ENCODE measurements at regions not wholly inside any gene's neighbourhood (a gene's known extent, or its start where the extent isn't known, plus 50 kb on each side); places are given as distances from the start of the nearest gene placed in this dataset.

DNA sequence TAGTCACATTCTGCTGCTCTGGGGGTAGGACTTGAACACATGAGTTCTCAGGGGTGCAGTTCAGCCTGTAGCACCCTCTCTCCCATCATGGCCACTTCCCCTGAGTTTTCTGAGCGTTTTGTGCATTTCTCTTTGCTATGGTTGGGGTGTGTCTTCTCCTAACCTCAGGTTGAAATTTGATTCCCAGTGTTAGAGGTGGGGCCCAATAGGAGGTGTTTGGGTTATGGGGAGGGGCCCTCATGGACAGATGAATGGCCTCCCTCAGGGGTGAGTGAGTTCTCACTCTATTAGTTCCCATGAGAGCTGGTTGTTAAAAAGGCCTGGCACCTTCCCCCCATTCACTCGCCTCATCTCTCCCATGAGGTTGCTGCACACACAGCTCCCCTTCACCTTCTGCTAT, 101.1 kb downstream of the FOXL1 start:
- H3K9me3 ChIP-seq (replicated peaks in 1 of 2; ENCODE audit: control insufficient read depth in 2 of 2, insufficient read depth in 1 of 2, low read depth in 1 of 2, low read length in 2 of 2): no peaks in the 10 kb centered on the region
- H3K27ac ChIP-seq (replicated peaks; ENCODE audit: low read length): no peak overlapping the region
- no peak overlapping the region for H3K4ac ChIP-seq (ENCODE audit: low read length)

DNA sequence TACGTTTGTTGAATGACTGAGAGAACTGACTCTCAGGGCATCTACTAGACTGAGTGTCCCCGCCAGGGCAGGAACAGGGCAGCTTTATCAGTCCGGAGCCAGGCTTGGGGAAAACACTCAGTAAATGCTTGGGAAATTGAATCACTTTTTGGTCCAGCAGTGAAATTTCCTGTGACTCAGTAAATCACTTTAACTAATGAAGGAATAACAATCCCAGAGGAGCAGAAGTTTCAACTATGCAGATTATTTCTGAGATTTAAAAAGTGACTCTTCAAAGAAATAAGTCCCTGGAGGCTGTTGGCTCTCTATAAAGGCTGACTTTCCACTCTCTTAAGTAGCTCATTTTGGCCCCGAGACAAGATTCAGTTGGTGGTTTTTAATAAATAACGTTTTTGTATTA, 101.8 kb downstream of the FOXL1 start:
- Histone ChIP-seq H3K4me2 (ENCODE audit: insufficient read depth, low read length, poor library complexity, severe bottlenecking) (no peak overlapping the region), H3K9me3 (replicated peaks in 1 of 2; ENCODE audit: control insufficient read depth in 2 of 2, insufficient read depth in 1 of 2, low read depth in 1 of 2, low read length in 2 of 2) (no peaks in the 10 kb centered on the region), H3K4me1 (ENCODE audit: control insufficient read depth in 2 of 2, insufficient read depth in 1 of 2, low read depth in 1 of 2, low read length in 2 of 2) (no peaks in the 10 kb centered on the region), H3K18ac (ENCODE audit: low read length) (no peak overlapping the region), H4K8ac (ENCODE audit: low read depth, low read length) (no peak overlapping the region), H3K27me3 (ENCODE audit: control insufficient read depth in 3 of 3, insufficient read depth in 3 of 3, low read depth in 1 of 3, low read length in 3 of 3) (no peaks in the 10 kb centered on the region), H3K4me3 (ENCODE audit: low read length in 2 of 2) (no peak overlapping the region), H2BK120ac (ENCODE audit: low read depth, low read length) (no peak overlapping the region), H3K27ac (replicated peaks; ENCODE audit: low read length) (no peak overlapping the region), H2BK12ac (ENCODE audit: low read length) (no peak overlapping the region), H2AK5ac (ENCODE audit: low read depth, low read length) (no peak overlapping the region), H3K36me3 (replicated peaks in 1 of 2; ENCODE audit: control insufficient read depth in 2 of 2, insufficient read depth in 2 of 2, low read length in 2 of 2) (no peaks in the 10 kb centered on the region), H2BK15ac (ENCODE audit: low read length) (no peak overlapping the region), H3K9ac (ENCODE audit: low read depth, low read length, poor library complexity) (no peak overlapping the region), H3K79me1 (ENCODE audit: low read depth, low read length) (no peaks in the 10 kb centered on the region), H3K4ac (ENCODE audit: low read length) (no peak overlapping the region), H4K91ac (ENCODE audit: low read depth, low read length, poor library complexity) (no peak overlapping the region), H2AFZ (ENCODE audit: low read length) (no peak overlapping the region), H3K14ac (ENCODE audit: low read length) (no peak overlapping the region), H3K23ac (ENCODE audit: low read depth, low read length, poor library complexity) (no peak overlapping the region), H2BK5ac (ENCODE audit: low read length) (no peak overlapping the region)
- no peak for DNase-seq (ENCODE audit: low spot score)
- WGBS, 2 donors (ENCODE audit: extremely low coverage in 2 of 2, insufficient read length in 2 of 2, insufficient replicate concordance in 1 of 2): no CpG with 5 or more reads among the region's 5 CpGs

More for the DNA sequence above, 101.1 kb downstream of the FOXL1 start:
- H3K9ac ChIP-seq (ENCODE audit: low read depth, low read length, poor library complexity): no peak overlapping the region
- H3K23ac ChIP-seq (ENCODE audit: low read depth, low read length, poor library complexity): no peak overlapping the region
- no peak overlapping the region for H2BK15ac ChIP-seq (ENCODE audit: low read length)
- no peak overlapping the region for H3K4me2 ChIP-seq (ENCODE audit: insufficient read depth, low read length, poor library complexity, severe bottlenecking)
- H2AK5ac ChIP-seq (ENCODE audit: low read depth, low read length): no peak overlapping the region
- H3K4me3 ChIP-seq (ENCODE audit: low read length in 2 of 2): no peak overlapping the region
- H2AFZ ChIP-seq (ENCODE audit: low read length): no peak overlapping the region
- H3K4me1 ChIP-seq (ENCODE audit: control insufficient read depth in 2 of 2, insufficient read depth in 1 of 2, low read depth in 1 of 2, low read length in 2 of 2): no peaks in the 10 kb centered on the region
- WGBS, 2 donors (ENCODE audit: extremely low coverage in 2 of 2, insufficient read length in 2 of 2, insufficient replicate concordance in 1 of 2): no CpG with 5 or more reads among the region's 2 CpGs
- H4K8ac ChIP-seq (ENCODE audit: low read depth, low read length): no peak overlapping the region
- no peak overlapping the region for H3K14ac ChIP-seq (ENCODE audit: low read length)
- no peaks in the 10 kb centered on the region for H3K36me3 ChIP-seq (replicated peaks in 1 of 2; ENCODE audit: control insufficient read depth in 2 of 2, insufficient read depth in 2 of 2, low read length in 2 of 2)
- H2BK120ac ChIP-seq (ENCODE audit: low read depth, low read length): no peak overlapping the region
- no peak overlapping the region for H2BK5ac ChIP-seq (ENCODE audit: low read length)
- no peak overlapping the region for H3K18ac ChIP-seq (ENCODE audit: low read length)
- no peak overlapping the region for H4K91ac ChIP-seq (ENCODE audit: low read depth, low read length, poor library complexity)
- no peaks in the 10 kb centered on the region for H3K27me3 ChIP-seq (ENCODE audit: control insufficient read depth in 3 of 3, insufficient read depth in 3 of 3, low read depth in 1 of 3, low read length in 3 of 3)
- no peaks in the 10 kb centered on the region for H3K79me1 ChIP-seq (ENCODE audit: low read depth, low read length)
- DNase-seq (ENCODE audit: low spot score): no peak
- H2BK12ac ChIP-seq (ENCODE audit: low read length): no peak overlapping the region

DNA sequence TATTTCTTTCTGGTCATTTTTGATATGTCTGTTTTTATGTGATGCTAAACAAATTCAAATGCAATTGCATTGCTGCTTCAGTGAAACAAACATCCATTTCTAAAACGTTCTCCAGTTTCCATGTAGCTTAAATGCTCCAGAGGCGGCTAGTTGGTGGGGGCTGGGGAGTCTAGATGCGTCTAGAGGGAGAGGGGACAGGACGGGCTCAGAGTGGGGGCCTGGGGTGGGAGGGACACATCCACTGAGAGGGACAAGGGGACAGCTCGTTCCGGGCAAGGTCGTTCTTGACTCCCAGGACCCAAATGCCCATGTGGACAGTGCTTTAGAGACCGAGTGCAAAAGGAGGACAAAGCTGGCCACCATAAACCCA, 102.3 kb downstream of the FOXL1 start:
- H3K27ac ChIP-seq (replicated peaks; ENCODE audit: low read length): no peak overlapping the region

DNA sequence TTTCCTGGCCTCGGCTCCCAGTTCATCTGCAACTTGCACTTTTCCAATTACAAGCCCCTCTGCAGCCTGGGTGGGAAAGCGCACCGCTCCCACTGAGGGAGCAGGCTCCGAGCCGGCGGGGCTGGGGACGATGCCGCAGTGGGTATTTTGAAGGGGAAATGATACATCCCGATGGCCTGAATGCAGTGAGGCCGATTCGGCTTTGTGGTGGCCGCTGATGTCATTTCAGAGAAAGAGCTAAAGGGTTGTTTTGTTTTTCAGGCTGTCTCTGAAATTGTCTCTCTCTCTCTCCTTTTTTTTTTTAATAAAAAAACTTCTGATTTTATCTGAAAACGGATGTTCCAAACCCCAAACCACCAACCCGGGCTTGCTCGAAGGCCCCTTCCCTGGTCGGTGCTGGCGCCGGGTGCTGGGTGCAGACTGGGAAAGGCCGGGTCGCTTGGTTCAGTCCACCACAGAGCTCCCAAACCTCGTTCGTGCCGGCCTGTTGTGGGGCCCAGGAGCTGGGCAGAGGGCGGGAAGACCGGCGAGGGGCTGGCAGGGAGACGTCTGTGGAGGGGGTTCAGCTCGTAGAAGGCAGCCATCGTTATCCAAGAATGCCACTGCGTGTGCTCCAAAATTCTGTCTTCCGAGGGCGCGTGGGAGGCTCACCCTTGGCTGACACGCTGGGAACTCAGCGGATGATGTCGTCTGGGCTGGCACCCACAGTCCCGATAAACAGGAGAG, 102.8 kb downstream of the FOXL1 start:
- Histone ChIP-seq H3K9me3 (replicated peaks in 1 of 2; ENCODE audit: control insufficient read depth in 2 of 2, insufficient read depth in 1 of 2, low read depth in 1 of 2, low read length in 2 of 2) (no peaks in the 10 kb centered on the region), H3K79me1 (ENCODE audit: low read depth, low read length) (no peaks in the 10 kb centered on the region), H3K18ac (ENCODE audit: low read length) (peak overlapping the region; percentile 45), H3K4ac (ENCODE audit: low read length) (no peak overlapping the region), H3K14ac (ENCODE audit: low read length) (no peak overlapping the region), H3K4me1 (ENCODE audit: control insufficient read depth in 2 of 2, insufficient read depth in 1 of 2, low read depth in 1 of 2, low read length in 2 of 2) (no peaks in the 10 kb centered on the region), H2BK5ac (ENCODE audit: low read length) (no peak overlapping the region), H3K23ac (ENCODE audit: low read depth, low read length, poor library complexity) (no peak overlapping the region), H3K9ac (ENCODE audit: low read depth, low read length, poor library complexity) (no peak overlapping the region), H3K4me3 (ENCODE audit: low read length in 2 of 2) (no peak overlapping the region), H3K27ac (replicated peaks; ENCODE audit: low read length) (no peak overlapping the region), H3K4me2 (ENCODE audit: insufficient read depth, low read length, poor library complexity, severe bottlenecking) (no peak overlapping the region), H4K8ac (ENCODE audit: low read depth, low read length) (no peak overlapping the region), H2BK12ac (ENCODE audit: low read length) (no peak overlapping the region), H3K36me3 (replicated peaks in 1 of 2; ENCODE audit: control insufficient read depth in 2 of 2, insufficient read depth in 2 of 2, low read length in 2 of 2) (no peaks in the 10 kb centered on the region), H2AK5ac (ENCODE audit: low read depth, low read length) (no peak overlapping the region), H3K27me3 (ENCODE audit: control insufficient read depth in 3 of 3, insufficient read depth in 3 of 3, low read depth in 1 of 3, low read length in 3 of 3) (no peaks in the 10 kb centered on the region), H2BK120ac (ENCODE audit: low read depth, low read length) (no peak overlapping the region), H4K91ac (ENCODE audit: low read depth, low read length, poor library complexity) (no peak overlapping the region), H2AFZ (ENCODE audit: low read length) (no peak overlapping the region), H2BK15ac (ENCODE audit: low read length) (no peak overlapping the region)
- WGBS, 2 donors (ENCODE audit: extremely low coverage in 2 of 2, insufficient read length in 2 of 2, insufficient replicate concordance in 1 of 2): no CpG with 5 or more reads among the region's 37 CpGs
- no peak for DNase-seq (ENCODE audit: low spot score)

More for the DNA sequence above, 102.3 kb downstream of the FOXL1 start:
- H2BK120ac ChIP-seq (ENCODE audit: low read depth, low read length): no peak overlapping the region
- H3K9ac ChIP-seq (ENCODE audit: low read depth, low read length, poor library complexity): no peak overlapping the region
- no CpG with 5 or more reads among the region's 8 CpGs for WGBS, 2 donors (ENCODE audit: extremely low coverage in 2 of 2, insufficient read length in 2 of 2, insufficient replicate concordance in 1 of 2)
- no peaks in the 10 kb centered on the region for H3K9me3 ChIP-seq (replicated peaks in 1 of 2; ENCODE audit: control insufficient read depth in 2 of 2, insufficient read depth in 1 of 2, low read depth in 1 of 2, low read length in 2 of 2)
- no peak for DNase-seq (ENCODE audit: low spot score)
- H3K4me2 ChIP-seq (ENCODE audit: insufficient read depth, low read length, poor library complexity, severe bottlenecking): no peak overlapping the region
- H3K14ac ChIP-seq (ENCODE audit: low read length): no peak overlapping the region
- H3K23ac ChIP-seq (ENCODE audit: low read depth, low read length, poor library complexity): no peak overlapping the region
- no peaks in the 10 kb centered on the region for H3K4me1 ChIP-seq (ENCODE audit: control insufficient read depth in 2 of 2, insufficient read depth in 1 of 2, low read depth in 1 of 2, low read length in 2 of 2)
- H2AFZ ChIP-seq (ENCODE audit: low read length): no peak overlapping the region
- no peak overlapping the region for H3K4ac ChIP-seq (ENCODE audit: low read length)
- H2BK5ac ChIP-seq (ENCODE audit: low read length): no peak overlapping the region
- no peaks in the 10 kb centered on the region for H3K27me3 ChIP-seq (ENCODE audit: control insufficient read depth in 3 of 3, insufficient read depth in 3 of 3, low read depth in 1 of 3, low read length in 3 of 3)
- no peak overlapping the region for H2BK12ac ChIP-seq (ENCODE audit: low read length)
- H4K8ac ChIP-seq (ENCODE audit: low read depth, low read length): no peak overlapping the region
- H2AK5ac ChIP-seq (ENCODE audit: low read depth, low read length): no peak overlapping the region
- H3K36me3 ChIP-seq (replicated peaks in 1 of 2; ENCODE audit: control insufficient read depth in 2 of 2, insufficient read depth in 2 of 2, low read length in 2 of 2): no peaks in the 10 kb centered on the region
- H3K4me3 ChIP-seq (ENCODE audit: low read length in 2 of 2): no peak overlapping the region
- peak overlapping the region; percentile 44 for H3K18ac ChIP-seq (ENCODE audit: low read length)
- H4K91ac ChIP-seq (ENCODE audit: low read depth, low read length, poor library complexity): no peak overlapping the region
- H2BK15ac ChIP-seq (ENCODE audit: low read length): no peak overlapping the region
- no peaks in the 10 kb centered on the region for H3K79me1 ChIP-seq (ENCODE audit: low read depth, low read length)
